Loucy (cell line): ENCODE measurements at regions not wholly inside any gene's neighbourhood (a gene's known extent, or its start where the extent isn't known, plus 50 kb on each side); places are given as distances from the start of the nearest gene placed in this dataset.

Experiments
- CTCF ChIP-seq: fragments of 200-600 bp; sonication (generic); conservative IDR thresholded peaks from 2 replicates; pipeline ENCODE4 v1.5.1; 2014; ENCODE audit warnings: mild to moderate bottlenecking, antibody characterized with exemption, low read length
- EZH2phosphoT487 ChIP-seq: fragments of 200-600 bp; IDR thresholded peaks from 2 replicates; pipeline ENCODE4 v1.6.1; 2018; ENCODE audit warnings: antibody characterized with exemption, mild to moderate bottlenecking, moderate library complexity, borderline replicate concordance

GRCh38 chr16:65716737-65717700 lies 595.2 kb upstream of the CDH11 start:
- TF ChIP-seq CTCF = no peak
- TF ChIP-seq EZH2phosphoT487 = no peak
